Keratinocyte (primary cell): ENCODE measurements at regions not wholly inside any gene's neighbourhood (a gene's known extent, or its start where the extent isn't known, plus 50 kb on each side); places are given as distances from the start of the nearest gene placed in this dataset.

Experiments
- EZH2 ChIP-seq: IDR thresholded peaks from one replicate; pipeline ENCODE4 v1.6.1; 2012; ENCODE audit warnings: inconsistent platforms, mild to moderate bottlenecking, low read length, moderate library complexity
- TF ChIP-seq, protein P1 (sequence below), 3 experiments: IDR thresholded peaks in 1 of 3; conservative IDR thresholded peaks in 1 of 3; optimal IDR thresholded peaks in 1 of 3; 2 replicates in 2 of 3; 3 replicates in 1 of 3; pipeline versions ENCODE3 to v1.5.1; 2011; ENCODE audit warnings: low read length in 3 of 3, mild to moderate bottlenecking in 3 of 3, moderate library complexity in 2 of 3, control low read depth in 1 of 3, inconsistent platforms in 1 of 3; ENCODE audit not compliant: insufficient read depth in 2 of 3; ENCODE audit errors: extremely low read depth in 1 of 3

DNA sequence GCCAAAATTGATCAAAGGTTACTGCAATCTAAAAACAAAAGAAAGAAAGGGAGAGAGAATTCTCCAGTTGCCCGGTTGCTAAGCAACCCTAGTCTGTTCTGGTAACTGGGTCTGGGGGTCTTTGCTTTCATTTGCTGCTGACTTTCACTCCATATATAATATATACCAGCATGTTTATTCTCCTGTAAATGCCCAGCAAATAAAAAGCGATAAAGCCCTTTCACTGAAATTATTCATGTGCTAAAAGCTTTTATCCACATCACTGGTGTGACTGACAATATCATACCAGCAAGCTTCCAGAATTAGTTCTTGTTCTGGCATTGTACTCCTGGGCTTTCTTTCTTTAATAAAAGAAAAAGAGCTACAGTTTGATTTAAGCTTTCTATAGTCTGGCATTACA lies 75.5 kb upstream of the ST8SIA3 start:
- TF ChIP-seq, protein P1, sequence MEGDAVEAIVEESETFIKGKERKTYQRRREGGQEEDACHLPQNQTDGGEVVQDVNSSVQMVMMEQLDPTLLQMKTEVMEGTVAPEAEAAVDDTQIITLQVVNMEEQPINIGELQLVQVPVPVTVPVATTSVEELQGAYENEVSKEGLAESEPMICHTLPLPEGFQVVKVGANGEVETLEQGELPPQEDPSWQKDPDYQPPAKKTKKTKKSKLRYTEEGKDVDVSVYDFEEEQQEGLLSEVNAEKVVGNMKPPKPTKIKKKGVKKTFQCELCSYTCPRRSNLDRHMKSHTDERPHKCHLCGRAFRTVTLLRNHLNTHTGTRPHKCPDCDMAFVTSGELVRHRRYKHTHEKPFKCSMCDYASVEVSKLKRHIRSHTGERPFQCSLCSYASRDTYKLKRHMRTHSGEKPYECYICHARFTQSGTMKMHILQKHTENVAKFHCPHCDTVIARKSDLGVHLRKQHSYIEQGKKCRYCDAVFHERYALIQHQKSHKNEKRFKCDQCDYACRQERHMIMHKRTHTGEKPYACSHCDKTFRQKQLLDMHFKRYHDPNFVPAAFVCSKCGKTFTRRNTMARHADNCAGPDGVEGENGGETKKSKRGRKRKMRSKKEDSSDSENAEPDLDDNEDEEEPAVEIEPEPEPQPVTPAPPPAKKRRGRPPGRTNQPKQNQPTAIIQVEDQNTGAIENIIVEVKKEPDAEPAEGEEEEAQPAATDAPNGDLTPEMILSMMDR (optimal IDR thresholded peaks at IDR 0.05 in 1 of 3, IDR thresholded peaks at IDR 0.05 in 1 of 3, conservative IDR thresholded peaks at IDR 0.05 in 1 of 3; ENCODE audit: extremely low read depth in 1 of 3, insufficient read depth in 2 of 3, low read length in 3 of 3) = no peak
- no peak for TF ChIP-seq EZH2
